WTC11 (cell line): ENCODE measurements at regions not wholly inside any gene's neighbourhood (a gene's known extent, or its start where the extent isn't known, plus 50 kb on each side); places are given as distances from the start of the nearest gene placed in this dataset.

Experiments
- ATAC-seq: fragments of 200-7000 bp; cut with Tn5 transposase; 2 replicates; pipeline ENCODE4 v1.10.0; 2021; ENCODE audit warnings: mild to moderate bottlenecking, moderate library complexity
- CTCF ChIA-PET: fragments of 300-600 bp; sonication (Branson Sonifier 250); formaldehyde crosslinking; loops from one replicate; lab custom pipeline; 2021; ENCODE audit warnings: antibody characterized with exemption; lab: Charles Lee
- POLR2A ChIA-PET: fragments of 350-600 bp; sonication (Branson Sonifier 250); formaldehyde crosslinking; loops from one replicate; lab custom pipeline; 2021; ENCODE audit warnings: antibody characterized with exemption; lab: Charles Lee
- DNase-seq: peaks from one replicate; pipeline ENCODE4 v3.0.0; 2021; ENCODE audit warnings: low spot score
- H3K27ac Mint-ChIP-seq: 2 replicates; pipeline ENCODE4 v1.8.0; 2021; ENCODE audit warnings: mixed read lengths
- H3K27me3 Mint-ChIP-seq: 2 replicates; pipeline ENCODE4 v1.8.0; 2021; ENCODE audit warnings: low read depth, mild to moderate bottlenecking, moderate library complexity, mixed read lengths
- H3K36me3 Mint-ChIP-seq: 2 replicates; pipeline ENCODE4 v1.8.0; 2021; ENCODE audit warnings: mixed read lengths
- H3K4me1 Mint-ChIP-seq: 2 replicates; pipeline ENCODE4 v1.8.0; 2022; ENCODE audit warnings: mixed read lengths
- H3K4me3 Mint-ChIP-seq: 2 replicates; pipeline ENCODE4 v1.8.0; 2021; ENCODE audit warnings: mild to moderate bottlenecking, moderate library complexity, mixed read lengths
- H3K9me3 Mint-ChIP-seq: 2 replicates; pipeline ENCODE4 v1.8.0; 2021; ENCODE audit warnings: mixed read lengths
- AR ChIP-seq: fragments of 250-450 bp; sonication (Bioruptor Pico); IDR thresholded peaks from 2 replicates; pipeline ENCODE4 v1.9.0; 2021; ENCODE audit warnings: mild to moderate bottlenecking
- E2F4 ChIP-seq: sonication (generic); formaldehyde crosslinking; IDR thresholded peaks from 2 replicates; pipeline ENCODE4 v1.8.1; 2022; ENCODE audit warnings: low read depth, mild to moderate bottlenecking, moderate library complexity, missing genetic modification reagents, borderline replicate concordance
- EMX1 ChIP-seq: fragments of 250-450 bp; sonication (Bioruptor Pico); IDR thresholded peaks from 2 replicates; pipeline ENCODE4 v1.8.0; 2021; ENCODE audit warnings: mild to moderate bottlenecking
- FOXP1 ChIP-seq: sonication (generic); formaldehyde crosslinking; IDR thresholded peaks from 2 replicates; pipeline ENCODE4 v1.8.0; 2022; ENCODE audit warnings: missing genetic modification reagents, mild to moderate bottlenecking, moderate library complexity, borderline replicate concordance
- FOXP4 ChIP-seq: sonication (generic); formaldehyde crosslinking; IDR thresholded peaks from 2 replicates; pipeline ENCODE4 v1.8.0; 2022; ENCODE audit warnings: mild to moderate bottlenecking, missing genetic modification reagents
- IRF1 ChIP-seq: sonication (generic); formaldehyde crosslinking; IDR thresholded peaks from 2 replicates; pipeline ENCODE4 v1.8.0; 2023; ENCODE audit warnings: missing genetic modification reagents
- JUN ChIP-seq: sonication (generic); formaldehyde crosslinking; IDR thresholded peaks from 2 replicates; pipeline ENCODE4 v1.8.0; 2023; ENCODE audit warnings: mild to moderate bottlenecking, missing genetic modification reagents
- MLX ChIP-seq: sonication (generic); formaldehyde crosslinking; IDR thresholded peaks from 2 replicates; pipeline ENCODE4 v1.8.1; 2023; ENCODE audit warnings: mild to moderate bottlenecking, missing genetic modification reagents, moderate library complexity
- NFATC4 ChIP-seq: fragments of 250-450 bp; sonication (Bioruptor Pico); IDR thresholded peaks from 2 replicates; pipeline ENCODE4 v1.9.0; 2021; ENCODE audit warnings: mild to moderate bottlenecking
- NR1H2 ChIP-seq: sonication (generic); formaldehyde crosslinking; IDR thresholded peaks from 2 replicates; pipeline ENCODE4 v1.9.0; 2021; ENCODE audit warnings: mild to moderate bottlenecking, moderate library complexity, missing genetic modification reagents
- NR2C2 ChIP-seq: sonication (generic); formaldehyde crosslinking; IDR thresholded peaks from 2 replicates; pipeline ENCODE4 v1.8.0; 2022; ENCODE audit warnings: mild to moderate bottlenecking, missing genetic modification reagents
- RELA ChIP-seq: sonication (generic); formaldehyde crosslinking; IDR thresholded peaks from 2 replicates; pipeline ENCODE4 v1.8.1; 2022; ENCODE audit warnings: missing genetic modification reagents, mild to moderate bottlenecking, borderline replicate concordance
- RORB ChIP-seq: fragments of 250-450 bp; sonication (Bioruptor Pico); IDR thresholded peaks from 2 replicates; pipeline ENCODE4 v1.9.0; 2021; ENCODE audit warnings: mild to moderate bottlenecking
- SMAD3 ChIP-seq: sonication (generic); formaldehyde crosslinking; IDR thresholded peaks from 2 replicates; pipeline ENCODE4 v1.8.0; 2022; ENCODE audit warnings: missing genetic modification reagents, mild to moderate bottlenecking, borderline replicate concordance
- SOX15 ChIP-seq: fragments of 250-450 bp; sonication (Bioruptor Pico); IDR thresholded peaks from 2 replicates; pipeline ENCODE4 v1.9.0; 2021; ENCODE audit warnings: mild to moderate bottlenecking
- ZBTB43 ChIP-seq: sonication (generic); formaldehyde crosslinking; IDR thresholded peaks from 2 replicates; pipeline ENCODE4 v1.8.1; 2023; ENCODE audit warnings: mild to moderate bottlenecking, missing genetic modification reagents
- ZNF121 ChIP-seq: sonication (generic); formaldehyde crosslinking; IDR thresholded peaks from 2 replicates; pipeline ENCODE4 v1.8.0; 2023; ENCODE audit warnings: missing genetic modification reagents
- ZNF232 ChIP-seq: sonication (generic); formaldehyde crosslinking; IDR thresholded peaks from 2 replicates; pipeline ENCODE4 v1.8.0; 2022; ENCODE audit warnings: mild to moderate bottlenecking, missing genetic modification reagents
- ZNF416 ChIP-seq: fragments of 250-450 bp; sonication (Bioruptor Pico); IDR thresholded peaks from 2 replicates; pipeline ENCODE4 v1.9.0; 2021; ENCODE audit warnings: mild to moderate bottlenecking, inconsistent platforms
- ZNF425 ChIP-seq: fragments of 250-450 bp; sonication (Bioruptor Pico); conservative IDR thresholded peaks from 2 replicates; pipeline ENCODE4 v1.9.0; 2021; ENCODE audit warnings: mild to moderate bottlenecking
- ZNF671 ChIP-seq: fragments of 250-450 bp; sonication (Bioruptor Pico); IDR thresholded peaks from 2 replicates; pipeline ENCODE4 v1.8.0; 2021; ENCODE audit warnings: mild to moderate bottlenecking

GRCh38 chr1:193473932-193474331 is 287.5 kb upstream of the B3GALT2 start:
- H3K9me3 Mint-ChIP-seq, result peaks cover 13% of the 10 kb centered on the region
- H3K27me3 Mint-ChIP-seq, result no peaks in the 10 kb centered on the region
- ChIA-PET CTCF (no interaction called here), POLR2A (no interaction called here)
- no peaks in the 10 kb centered on the region; the same call in 1 of the 2 replicates for H3K36me3 Mint-ChIP-seq
- TF ChIP-seq FOXP4 (CRISPR knock-in tag), result no peak
- TF ChIP-seq RORB (CRISPR knock-in tag), result no peak
- no peak for TF ChIP-seq ZNF121
- TF ChIP-seq FOXP1, result no peak
- no peak for TF ChIP-seq SMAD3
- TF ChIP-seq RELA (CRISPR knock-in tag), result no peak
- TF ChIP-seq ZNF671 (CRISPR knock-in tag), result no peak
- TF ChIP-seq NR1H2, result no peak
- TF ChIP-seq NR2C2 (CRISPR knock-in tag), result no peak
- no peak for TF ChIP-seq NFATC4 (CRISPR knock-in tag)
- TF ChIP-seq AR, result no peak
- TF ChIP-seq MLX (CRISPR knock-in tag), result no peak
- H3K27ac Mint-ChIP-seq, result no peak overlapping the region
- DNase-seq, result no peak
- no peak overlapping the region for H3K4me3 Mint-ChIP-seq
- no peak for ATAC-seq
- peaks cover under 1% of the 10 kb centered on the region for H3K4me1 Mint-ChIP-seq

- Mint-ChIP-seq H3K4me1 (peaks cover 3% of the 10 kb centered on the region; the same call in 1 of the 2 replicates), H3K36me3 (no peaks in the 10 kb centered on the region; the same call in 1 of the 2 replicates), H3K9me3 (peaks cover 17% of the 10 kb centered on the region), H3K27me3 (no peaks in the 10 kb centered on the region), H3K27ac (no peak overlapping the region), H3K4me3 (no peak overlapping the region)
- TF ChIP-seq NR1H2, result no peak
- TF ChIP-seq JUN (CRISPR knock-in tag), result no peak
- no peak for TF ChIP-seq NFATC4 (CRISPR knock-in tag)
- TF ChIP-seq EMX1, result no peak
- no peak for TF ChIP-seq SOX15 (CRISPR knock-in tag)
- TF ChIP-seq ZNF232 (CRISPR knock-in tag), result no peak
- no peak for TF ChIP-seq IRF1 (CRISPR knock-in tag)
- TF ChIP-seq ZBTB43 (CRISPR knock-in tag), result no peak
- no peak for TF ChIP-seq ZNF416 (CRISPR knock-in tag)
- no peak for TF ChIP-seq ZNF425 (CRISPR knock-in tag)
- no peak for TF ChIP-seq SMAD3
- no peak for TF ChIP-seq E2F4 (CRISPR knock-in tag)
- ChIA-PET CTCF (no interaction called here), POLR2A (no interaction called here)
- ATAC-seq (no peak), DNase-seq (no peak)
Observed at GRCh38 chr1:193472838-193473398, 286.5 kb upstream of the B3GALT2 start.
